ENCODE measurements at regions not wholly inside any gene's neighbourhood (a gene's known extent, or its start where the extent isn't known, plus 50 kb on each side); places are given as distances from the start of the nearest gene placed in this dataset.

- TF ChIP-seq CTCF (IDR thresholded peaks at IDR 0.05 in 2 of 3, conservative IDR thresholded peaks at IDR 0.05 in 1 of 3; ENCODE audit: insufficient read depth in 2 of 3, low read depth in 1 of 3, low read length in 3 of 3) (peak; percentile 72 to 84 (median 81)), ZNF133 (CRISPR knock-in tag; IDR thresholded peaks at IDR 0.05) (no peak), CGGBP1 (CRISPR knock-in tag; IDR thresholded peaks at IDR 0.05) (no peak), ZNF609 (CRISPR knock-in tag; IDR thresholded peaks at IDR 0.05; ENCODE audit: borderline replicate concordance) (no peak), STAG1 (CRISPR knock-in tag; IDR thresholded peaks at IDR 0.05; ENCODE audit: borderline replicate concordance) (peak; percentile 29; the same call in 1 of the 2 replicates), NR4A1 (CRISPR knock-in tag; IDR thresholded peaks at IDR 0.05) (peak; percentile 29; the same call in 1 of the 2 replicates), NR4A1 (tag; IDR thresholded peaks at IDR 0.05) (no peak), ZFPM2 (CRISPR knock-in tag; IDR thresholded peaks at IDR 0.05) (no peak), NR2F6 (CRISPR knock-in tag; IDR thresholded peaks at IDR 0.05) (no peak), CREM (IDR thresholded peaks at IDR 0.05; ENCODE audit: low read depth) (peak; percentile 61)
These were observed 182.7 kb upstream of the GLI2 start (continued) for GRCh38 chr2:120552800-120553481.
